Hindlimb muscle (tissue), 1 donor: ENCODE measurements at regions not wholly inside any gene's neighbourhood (a gene's known extent, or its start where the extent isn't known, plus 50 kb on each side); places are given as distances from the start of the nearest gene placed in this dataset.
A peak's percentile ranks its signal among the peaks of the same experiment; 100 is the strongest.
"Not testable (repeated sequence)": the region's sequence is repeated elsewhere in the genome, so short reads cannot be mapped to it uniquely, and the experiment has no call there.

Experiments used
- DNase-seq: peaks from one replicate; pipeline ENCODE4 v3.0.0-alpha.2; 2013

DNA sequence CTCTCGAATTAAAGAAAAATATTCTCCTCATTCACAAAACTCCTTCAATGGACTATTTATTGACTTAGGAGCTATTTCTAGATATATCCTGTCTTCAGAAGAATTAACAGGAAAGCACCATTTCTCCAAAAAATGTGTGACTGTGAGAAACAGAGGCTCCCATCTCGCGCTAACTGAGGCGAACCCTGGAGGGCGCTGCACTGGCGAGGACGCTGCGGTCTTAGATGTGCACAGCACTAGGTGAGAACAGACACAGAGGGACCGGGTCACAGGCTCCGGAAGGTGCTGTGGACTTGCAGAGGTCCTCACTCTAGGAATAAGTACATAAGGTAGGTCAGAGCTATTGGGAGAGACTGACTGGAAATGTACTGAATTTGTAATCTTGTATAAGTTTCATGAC lies 229.7 kb upstream of the SLC35G4 start:
- DNase-seq: no peak

DNA sequence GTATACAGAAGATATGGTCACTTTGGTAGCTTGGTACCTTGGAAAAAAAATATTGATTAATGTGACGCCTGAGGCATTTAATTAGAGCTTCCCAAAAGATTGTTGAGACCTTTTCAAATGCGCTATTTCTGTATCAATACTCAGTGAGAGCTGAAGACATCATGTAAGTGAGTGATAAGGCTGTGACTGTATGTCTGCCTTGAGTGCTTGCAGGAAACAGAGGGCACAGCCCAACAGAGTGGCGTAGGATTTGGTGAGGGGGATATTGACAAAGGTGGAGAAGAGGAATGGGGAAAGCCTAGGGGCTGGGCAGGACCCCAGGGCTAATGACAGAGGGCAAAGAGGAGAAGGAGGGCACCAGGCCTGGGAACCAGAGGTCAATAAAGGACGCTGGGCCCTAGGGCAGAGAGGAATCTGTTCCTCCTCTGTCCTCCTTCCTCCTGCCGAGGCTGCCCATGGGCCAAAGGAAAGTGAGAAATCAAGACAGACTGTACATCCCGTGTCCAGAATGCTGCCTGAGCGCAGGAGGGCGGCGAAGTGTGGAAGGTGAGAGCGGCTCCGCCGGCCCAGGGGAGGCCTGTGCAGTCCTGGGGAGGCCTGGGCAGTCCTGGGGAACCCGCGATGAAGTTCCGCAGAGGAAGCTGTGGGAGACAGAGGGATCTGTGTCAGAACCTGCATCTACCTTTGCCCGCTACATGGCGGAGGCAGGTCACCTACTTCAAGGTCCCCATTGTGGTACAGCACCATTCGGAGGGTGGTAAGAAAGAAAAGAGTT lies 228.6 kb upstream of the PIEZO2 start:
- no peak for DNase-seq

DNA sequence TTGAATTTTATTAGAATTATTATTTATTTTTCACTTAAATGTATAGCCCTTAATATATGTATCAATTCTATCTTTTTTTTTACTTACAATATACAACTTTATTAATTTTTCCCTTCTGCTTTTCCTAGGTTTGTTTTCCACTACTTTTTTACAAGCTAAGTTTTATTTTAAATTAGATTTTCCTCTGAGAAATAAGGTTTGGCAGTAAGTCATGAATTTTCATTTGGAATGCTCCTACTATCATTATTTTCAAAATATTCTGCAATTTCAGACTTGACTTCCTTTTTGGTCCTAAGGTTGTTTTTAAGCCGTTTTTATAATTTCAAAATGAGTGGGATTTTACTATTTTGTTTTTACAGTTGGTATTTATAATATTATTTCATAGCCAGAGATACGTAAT lies 222.8 kb upstream of the PIEZO2 start:
- DNase-seq: peak; percentile 27

DNA sequence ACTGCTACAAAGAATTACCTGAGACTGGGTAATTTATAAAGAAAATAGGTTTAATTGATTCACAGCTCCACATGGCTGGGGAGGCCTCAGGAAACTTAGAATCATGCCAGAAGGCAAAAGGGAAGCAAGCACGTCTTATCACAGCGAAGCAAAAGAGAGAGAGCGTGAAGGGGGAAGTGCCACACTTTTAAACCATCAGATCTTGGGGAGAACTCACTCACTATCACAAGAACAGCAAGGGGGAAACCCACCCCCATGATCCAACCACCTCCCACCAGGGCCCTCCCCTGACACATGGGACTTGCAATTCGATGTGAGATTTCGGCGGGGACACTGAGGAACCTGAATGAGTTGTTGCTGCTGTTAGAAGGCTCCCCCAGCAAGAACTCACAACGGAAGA lies 220.2 kb upstream of the PIEZO2 start:
- DNase-seq: no peak

DNA sequence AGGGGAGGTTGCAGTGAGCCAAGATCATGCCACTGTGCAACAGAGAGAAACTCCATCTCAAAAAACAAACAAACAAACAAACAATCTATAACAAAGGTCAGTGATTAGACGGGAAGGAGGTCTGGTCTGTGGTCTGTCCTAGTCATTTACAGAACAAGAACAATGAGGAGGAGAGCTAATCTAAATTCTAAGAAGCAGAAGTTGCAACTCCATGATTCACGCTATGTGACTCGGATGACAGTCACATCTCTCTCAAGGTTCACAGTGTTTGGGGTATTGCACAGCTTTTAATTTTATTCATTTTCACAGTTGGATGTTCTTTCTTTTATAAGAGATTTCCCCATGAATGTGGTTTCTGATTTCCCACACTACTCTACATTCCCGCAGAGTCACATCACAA lies 218.7 kb upstream of the PIEZO2 start:
- no peak for DNase-seq

DNA sequence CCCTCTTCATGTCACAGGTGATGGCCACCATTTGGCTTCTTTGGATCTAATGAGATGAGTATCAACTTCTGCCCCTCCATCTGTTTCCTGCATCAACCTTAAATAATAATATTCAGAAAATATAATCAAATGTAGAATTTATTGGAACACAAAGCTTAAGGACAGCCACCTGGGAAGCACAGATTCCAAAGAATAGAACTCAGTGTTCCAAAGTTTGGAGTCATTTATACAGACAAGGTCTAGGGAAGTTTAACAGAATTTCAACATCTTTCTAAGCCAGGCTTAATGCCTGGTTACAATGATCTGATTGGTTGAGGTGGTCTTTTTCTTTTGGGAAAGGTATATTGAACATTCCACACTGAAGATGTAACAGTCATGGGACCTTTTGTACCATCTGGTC lies 218.0 kb upstream of the PIEZO2 start:
- peak; percentile 18 for DNase-seq

DNA sequence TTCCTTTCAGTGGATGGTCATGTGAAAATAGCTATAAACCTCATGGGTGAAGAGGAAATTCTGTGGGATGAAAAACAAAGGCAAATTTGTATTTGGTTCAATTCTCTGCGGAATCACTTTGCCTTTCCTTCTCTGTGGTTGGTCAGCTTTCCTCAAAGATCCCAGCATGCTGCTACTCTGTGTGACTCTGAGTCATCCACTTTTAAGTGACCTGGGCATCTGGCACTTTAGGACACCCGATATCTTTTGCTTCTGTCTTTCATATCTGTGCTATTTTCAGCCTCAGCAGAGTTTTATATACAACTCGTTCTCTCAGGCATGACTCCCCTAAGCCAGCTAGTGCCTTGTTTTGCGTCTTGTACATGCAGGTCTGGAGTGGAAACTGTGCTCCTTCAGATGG lies 217.0 kb upstream of the PIEZO2 start:
- peak; percentile 24 for DNase-seq

DNA sequence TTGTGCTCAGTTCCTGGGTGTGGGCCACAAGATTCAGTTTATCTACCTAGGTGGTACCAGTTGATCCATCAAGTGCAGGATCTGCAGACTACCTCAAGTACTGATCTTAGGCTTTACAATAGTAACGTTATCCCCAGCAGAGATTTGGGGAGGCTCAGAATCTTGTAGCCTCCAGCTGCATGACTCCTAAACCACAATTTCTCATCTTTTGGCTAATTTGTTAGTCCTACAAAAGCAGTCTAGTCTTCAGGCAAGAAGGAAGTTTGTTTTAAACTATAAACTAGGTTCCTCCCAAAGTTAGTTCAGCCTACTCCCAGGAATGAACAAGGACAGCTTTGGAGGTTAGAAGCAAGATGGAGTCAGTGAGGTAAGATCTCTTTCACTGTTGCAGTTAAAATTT lies 213.5 kb upstream of the PIEZO2 start:
- DNase-seq: no peak

DNA sequence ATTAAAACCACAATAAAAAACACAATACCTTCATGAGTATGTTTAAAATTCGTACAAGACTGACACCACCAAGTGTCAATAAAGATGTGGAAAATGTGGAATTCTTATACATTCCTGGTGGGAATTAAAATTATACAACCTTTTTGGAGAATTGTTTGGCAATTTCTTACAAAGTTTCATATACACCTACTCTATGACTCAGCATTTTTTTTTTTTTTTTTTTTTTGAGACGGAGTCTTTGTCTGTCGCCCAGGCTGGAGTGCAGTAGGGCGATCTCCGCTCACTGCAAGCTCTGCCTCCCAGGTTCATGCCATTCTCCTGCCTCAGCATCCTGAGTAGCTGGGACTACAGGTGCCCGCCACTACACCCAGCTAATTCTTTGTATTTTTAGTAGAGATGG lies 212.5 kb upstream of the PIEZO2 start:
- not testable (repeated sequence) for DNase-seq

DNA sequence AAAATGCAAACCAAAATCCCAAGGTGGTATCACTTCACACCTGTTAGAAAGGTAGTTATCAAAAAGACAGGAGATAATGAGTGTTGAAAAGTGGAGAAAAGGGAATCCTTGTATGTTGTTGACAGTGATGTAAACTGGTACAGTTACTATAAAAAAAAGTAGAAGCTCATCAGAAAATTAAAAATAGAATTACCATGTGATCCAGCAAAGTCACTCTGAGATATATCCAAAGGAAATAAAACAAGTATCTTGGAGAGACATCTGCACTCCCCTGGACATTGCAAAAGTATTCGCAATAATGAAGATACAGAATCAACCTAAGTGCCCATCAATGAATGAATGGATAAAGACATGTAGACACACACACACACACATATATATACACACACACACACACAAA lies 208.3 kb upstream of the PIEZO2 start:
- no peak for DNase-seq

DNA sequence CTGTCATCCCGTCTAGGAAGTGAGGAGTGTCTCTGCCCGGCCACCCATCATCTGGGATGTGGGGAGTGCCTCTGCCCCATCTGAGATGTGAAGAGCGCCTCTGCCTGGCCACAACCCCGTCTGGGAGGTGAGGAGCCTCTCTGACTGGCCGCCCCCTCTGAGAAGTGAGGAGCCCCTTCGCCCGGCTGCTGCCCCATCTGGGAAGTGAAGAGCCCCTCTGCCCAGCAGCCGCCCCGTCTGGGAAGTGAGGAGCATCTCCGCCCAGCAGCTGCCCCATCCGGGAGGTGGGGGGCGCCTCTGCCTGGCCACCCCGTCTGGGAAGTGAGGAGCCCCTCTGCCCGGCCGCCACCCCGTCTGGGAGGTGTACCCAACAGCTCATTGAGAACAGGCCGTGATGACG lies 195.2 kb upstream of the PIEZO2 start:
- DNase-seq: not testable (repeated sequence)

DNA sequence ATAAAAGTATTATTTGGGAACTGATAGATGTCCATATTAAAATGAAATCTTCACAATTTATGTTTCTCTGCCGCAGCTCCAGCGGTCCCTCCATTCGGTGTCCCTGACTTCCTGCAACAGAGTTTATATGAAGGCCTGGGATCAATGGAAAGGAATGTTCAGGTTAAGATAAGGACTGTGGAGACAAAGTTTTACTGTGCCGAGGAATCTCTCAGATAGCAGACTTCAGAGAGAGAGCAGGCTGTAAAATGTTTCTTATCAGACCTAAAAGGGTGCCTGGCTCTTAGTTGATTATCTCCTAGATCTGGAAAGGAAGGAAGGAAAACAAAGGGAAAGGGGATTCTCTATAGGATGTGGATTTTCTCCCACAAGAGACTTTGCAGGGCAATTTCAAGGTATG lies 193.7 kb upstream of the PIEZO2 start:
- DNase-seq: no peak

DNA sequence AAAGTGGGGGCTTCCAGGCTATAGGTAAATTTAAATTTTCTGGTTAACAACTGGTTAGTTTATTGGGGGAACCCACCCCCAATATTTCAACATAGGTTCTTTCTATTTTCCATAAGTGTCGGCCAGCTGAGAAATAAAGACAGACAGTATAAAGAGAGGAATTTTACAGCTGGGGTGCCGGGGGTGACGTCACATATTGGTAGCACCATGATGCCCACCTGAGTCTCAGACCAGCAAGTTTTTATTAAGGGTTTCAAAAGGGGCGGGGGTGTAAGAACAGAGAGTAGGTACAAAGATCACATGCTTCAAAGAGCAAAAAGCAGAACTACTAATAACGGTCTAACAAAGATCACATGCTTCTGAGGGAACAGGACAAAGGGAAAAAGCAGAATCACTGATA lies 192.7 kb upstream of the PIEZO2 start:
- not testable (repeated sequence) for DNase-seq

DNA sequence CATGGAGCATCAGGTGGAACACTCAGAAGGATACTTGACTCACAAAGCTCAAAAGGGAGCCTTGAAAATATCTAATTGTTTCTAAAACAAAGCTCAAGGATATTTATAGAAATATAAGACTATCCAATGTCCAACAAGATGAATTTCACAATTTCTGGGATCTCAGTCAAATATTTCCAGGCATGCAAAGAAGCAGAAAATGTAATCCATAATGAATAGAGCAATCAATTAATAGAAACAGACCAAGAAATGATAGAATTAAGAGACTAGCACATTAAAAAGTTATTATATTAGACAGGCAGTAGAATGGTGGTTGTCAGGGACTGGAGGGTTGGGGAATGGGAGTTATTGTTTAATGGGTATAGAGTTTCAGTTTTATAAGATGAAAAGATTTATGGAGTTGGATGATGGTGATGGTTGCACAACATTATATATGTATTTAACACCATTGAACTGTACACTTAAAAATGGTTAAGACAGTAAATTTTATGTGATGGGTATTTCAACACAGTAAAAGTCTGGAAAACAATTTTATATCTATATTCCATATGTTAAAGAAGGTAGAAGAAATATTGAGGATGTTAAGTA lies 189.9 kb upstream of the PIEZO2 start:
- peak; percentile 42 for DNase-seq

DNA sequence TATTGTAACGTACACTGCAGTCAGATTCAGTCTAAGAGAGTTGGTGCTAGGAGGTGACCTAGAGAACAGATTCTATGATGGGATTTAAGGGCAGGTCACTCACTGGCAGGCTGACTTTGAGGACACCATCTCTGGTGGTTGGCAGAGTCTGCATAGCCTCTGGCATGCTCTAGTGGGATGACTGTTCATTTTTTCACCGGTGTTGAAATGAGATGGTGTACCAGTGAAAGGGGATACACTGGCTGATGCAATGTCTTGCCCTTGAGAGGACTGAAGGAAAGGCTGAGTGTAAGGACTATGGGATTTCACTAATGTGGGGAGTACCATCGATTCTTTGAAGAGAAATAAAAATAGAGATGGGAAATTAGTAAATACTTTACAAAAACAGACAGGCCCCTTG lies 186.9 kb upstream of the PIEZO2 start:
- DNase-seq: no peak

DNA sequence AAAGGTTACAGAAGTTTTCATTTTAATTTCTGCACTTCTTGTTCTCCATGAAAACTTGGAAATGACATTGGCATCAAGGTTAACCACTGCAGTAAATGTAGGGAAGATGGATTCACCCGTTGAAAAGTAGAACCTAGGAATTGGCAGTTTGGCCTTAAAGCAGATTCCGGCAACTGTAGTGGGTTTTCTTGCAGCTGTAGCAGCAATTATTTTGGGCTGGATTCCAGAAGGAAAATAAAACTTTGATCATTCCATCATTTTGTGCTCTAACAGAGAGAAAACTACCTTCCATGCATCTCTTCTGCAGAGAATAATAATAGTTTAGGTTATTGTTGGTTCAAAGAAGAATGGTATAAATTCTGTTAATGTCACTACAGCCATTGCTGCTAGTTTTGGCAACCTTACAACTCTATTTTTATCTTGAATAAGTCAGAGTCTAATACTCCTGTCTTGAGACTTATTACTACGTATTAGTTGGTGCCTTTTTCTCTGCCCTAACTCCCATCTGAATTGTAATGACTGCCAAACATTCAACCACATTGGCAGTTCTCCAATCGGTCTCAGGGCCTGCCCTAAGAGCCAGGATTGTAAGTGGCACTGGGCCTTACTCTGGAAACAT lies 178.1 kb upstream of the PIEZO2 start:
- no peak for DNase-seq

DNA sequence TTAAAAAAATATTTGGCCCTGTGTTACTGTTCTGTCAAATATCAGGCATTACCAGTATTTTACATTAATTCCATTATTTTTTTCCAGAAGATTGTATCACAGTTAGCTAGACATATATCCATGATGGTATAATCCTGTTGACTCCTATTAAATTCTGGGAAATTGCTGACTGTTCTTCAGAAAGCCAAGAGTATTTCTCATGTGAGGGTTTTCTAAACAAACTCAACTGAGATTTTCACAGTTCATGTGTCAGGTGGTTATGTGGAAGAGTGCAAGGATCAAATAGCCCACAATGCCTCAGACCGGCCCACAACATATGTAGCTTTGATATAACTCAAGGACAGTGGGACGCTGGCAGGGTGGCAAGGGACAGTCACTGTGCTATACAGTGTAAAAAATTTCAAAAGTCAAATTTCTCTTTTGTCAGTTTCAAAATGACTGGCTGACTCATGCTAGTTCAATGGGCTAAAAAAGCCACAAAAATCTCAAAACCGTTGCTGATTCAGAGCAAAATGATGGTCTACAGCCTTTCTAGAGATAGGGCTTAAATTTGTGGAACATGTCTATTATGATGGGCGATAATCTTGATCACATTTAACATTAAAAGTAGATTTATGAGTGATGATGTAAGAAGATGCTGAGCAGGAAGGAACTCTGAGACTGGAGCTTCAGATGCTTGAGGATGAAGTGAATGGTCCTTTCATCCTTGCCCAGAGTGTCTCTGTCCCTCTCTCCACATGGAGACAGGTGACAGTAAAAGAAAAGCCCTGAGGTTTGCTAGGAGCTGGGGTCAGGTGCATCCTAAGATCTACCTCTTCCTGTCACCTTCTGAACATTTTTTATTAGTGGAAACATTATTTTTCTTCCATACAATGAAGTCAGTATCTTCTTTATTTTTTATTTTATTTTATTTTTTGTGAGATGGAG lies 175.8 kb upstream of the PIEZO2 start:
- DNase-seq: no peak

DNA sequence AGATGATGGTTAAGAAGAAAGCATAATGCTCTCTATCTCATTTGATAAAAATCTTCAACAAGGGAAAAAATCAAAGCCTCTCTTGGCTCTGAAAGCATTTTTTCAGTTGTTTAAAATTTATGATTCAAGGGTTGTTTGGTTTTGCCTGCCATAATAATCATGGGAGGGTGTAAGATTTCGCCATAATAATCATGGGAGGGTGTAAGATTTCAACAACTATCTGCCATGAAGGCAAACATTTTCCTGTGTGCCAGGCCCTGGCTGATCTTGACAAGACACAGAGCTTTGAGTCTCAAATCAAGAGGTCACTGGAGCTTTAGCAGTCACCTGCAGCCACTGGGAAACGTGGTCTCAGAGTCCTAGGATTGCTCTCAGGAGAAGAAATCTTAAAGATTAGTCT lies 175.1 kb upstream of the PIEZO2 start:
- no peak for DNase-seq

DNA sequence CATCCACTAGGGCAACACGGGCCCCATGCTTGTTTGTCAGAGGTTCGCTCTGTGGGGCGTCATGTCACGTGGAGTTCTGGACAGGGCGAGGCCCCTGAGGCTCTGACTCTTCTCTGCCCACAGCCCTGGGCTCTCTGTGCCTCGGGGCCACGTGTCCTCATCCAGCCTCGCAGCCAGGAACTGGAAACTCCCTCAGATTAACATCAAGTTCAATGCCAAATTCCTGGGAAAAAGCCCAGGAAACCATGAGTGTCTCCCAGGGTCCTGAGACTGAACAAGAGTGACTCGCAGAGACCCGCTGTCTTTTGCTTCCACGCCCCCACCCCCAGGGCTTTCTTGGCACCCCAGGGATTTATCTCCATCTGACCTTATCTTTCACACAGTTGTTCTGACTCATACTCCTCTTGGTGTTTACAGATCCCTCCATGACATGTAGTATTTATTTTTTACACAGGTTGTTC lies 174.0 kb upstream of the PIEZO2 start:
- no peak for DNase-seq

DNA sequence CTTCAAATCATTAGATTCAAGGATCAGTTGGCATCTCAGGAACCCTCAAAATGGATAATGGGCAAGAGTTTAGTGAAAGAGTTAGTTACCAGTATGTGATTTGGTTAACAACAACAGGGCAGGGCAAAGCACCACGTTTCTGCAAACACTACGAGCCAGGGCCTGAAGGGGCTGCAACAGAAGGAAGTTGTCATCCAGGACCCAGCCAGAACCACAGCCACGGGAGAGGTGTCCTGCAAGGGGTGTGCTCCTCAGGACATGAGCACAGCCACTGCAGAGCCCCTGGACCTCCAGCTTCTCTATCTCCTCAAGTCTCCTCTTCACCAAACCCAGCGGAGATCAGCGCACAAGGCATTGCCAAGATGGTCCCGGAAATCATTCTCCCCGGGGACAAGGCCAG lies 173.3 kb upstream of the PIEZO2 start:
- DNase-seq: no peak

DNA sequence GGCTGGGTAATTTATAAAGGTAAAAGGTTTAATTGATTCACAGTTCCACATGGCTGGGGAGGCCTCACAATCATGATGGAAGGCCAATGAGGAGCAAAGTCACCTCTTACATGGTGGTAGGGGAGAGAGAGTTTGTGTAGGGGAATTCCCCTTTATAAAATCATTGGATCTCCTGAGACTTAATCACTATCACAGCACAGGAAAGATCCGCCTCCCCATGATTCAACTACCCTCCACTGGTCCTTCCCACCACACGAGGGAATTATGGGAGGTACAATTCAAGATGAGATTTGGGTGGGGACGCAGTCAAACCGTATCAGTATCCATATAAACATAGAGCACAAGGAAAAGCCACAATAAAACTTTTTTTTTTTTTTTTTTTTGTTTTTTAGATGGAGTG lies 172.6 kb upstream of the PIEZO2 start:
- no peak for DNase-seq

DNA sequence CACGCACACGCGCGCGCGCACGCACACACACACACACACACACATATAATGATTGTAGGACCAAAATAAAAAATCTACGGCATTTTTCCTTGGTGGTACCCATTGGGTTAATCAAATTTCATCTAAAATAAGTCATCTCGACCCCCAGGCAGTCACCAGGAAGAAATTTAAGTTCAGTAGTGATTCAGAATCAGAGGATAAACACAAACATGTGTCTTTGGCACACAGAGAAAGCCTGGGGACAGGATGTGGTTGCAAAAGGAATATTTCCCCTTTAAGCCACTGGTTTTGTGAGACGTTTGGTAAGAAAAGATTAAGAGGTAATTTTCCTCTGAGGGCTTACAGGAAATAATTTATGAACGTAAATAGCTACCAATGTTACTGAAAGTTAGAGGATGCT lies 171.6 kb upstream of the PIEZO2 start:
- no peak for DNase-seq

DNA sequence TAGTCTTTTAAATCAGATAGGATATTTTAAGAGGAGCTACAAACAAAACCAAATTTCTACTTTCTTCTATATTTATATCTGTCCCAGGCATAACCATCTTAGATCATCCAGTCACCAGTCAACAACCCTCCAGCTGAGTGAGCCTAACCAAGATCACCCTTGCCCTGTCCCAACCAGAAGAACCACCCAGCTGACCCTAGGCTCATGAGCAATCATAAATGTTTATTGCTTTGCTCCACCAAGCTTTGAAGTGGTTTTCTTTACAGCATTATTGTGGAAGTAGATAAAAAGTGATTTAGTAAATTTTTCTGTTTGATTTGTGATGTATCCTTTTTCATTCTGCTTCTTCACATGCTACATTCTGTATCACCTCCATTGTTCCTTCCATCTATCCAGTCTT lies 167.2 kb upstream of the PIEZO2 start:
- no peak for DNase-seq
